ENCODE measurements at regions not wholly inside any gene's neighbourhood (a gene's known extent, or its start where the extent isn't known, plus 50 kb on each side); places are given as distances from the start of the nearest gene placed in this dataset.

GRCh38 chr13:30151388-30151787 lies 156.0 kb downstream of the KATNAL1 start:
- no peak for DNase-seq

- DNase-seq: no peak
These were observed 158.1 kb downstream of the KATNAL1 start for GRCh38 chr13:30149248-30149647.

- no peak for DNase-seq
These were observed 158.6 kb downstream of the KATNAL1 start for GRCh38 chr13:30148786-30149185.

GRCh38 chr13:30148171-30148754 lies 159.1 kb downstream of the KATNAL1 start:
- no peak for DNase-seq

GRCh38 chr13:30147421-30147820 lies 159.9 kb downstream of the KATNAL1 start:
- no peak for DNase-seq

- no peak for DNase-seq
These were observed 160.3 kb downstream of the KATNAL1 start for GRCh38 chr13:30147015-30147414.

- DNase-seq: no peak
These were observed 161.5 kb downstream of the KATNAL1 start for GRCh38 chr13:30145709-30146367.

GRCh38 chr13:30143666-30144400 lies 163.5 kb downstream of the KATNAL1 start:
- no peak for DNase-seq

- DNase-seq: no peak
These were observed 164.7 kb downstream of the KATNAL1 start for GRCh38 chr13:30142486-30143211.

GRCh38 chr13:30141775-30142485 lies 165.4 kb downstream of the KATNAL1 start:
- no peak for DNase-seq

GRCh38 chr13:30140973-30141372 lies 166.4 kb downstream of the KATNAL1 start:
- DNase-seq: no peak

GRCh38 chr13:30138511-30138910 lies 168.8 kb downstream of the KATNAL1 start:
- no peak for DNase-seq

- no peak for DNase-seq
These were observed 171.5 kb downstream of the KATNAL1 start for GRCh38 chr13:30135868-30136267.

GRCh38 chr13:30135351-30135750 lies 172.0 kb downstream of the KATNAL1 start:
- DNase-seq: no peak

GRCh38 chr13:30134578-30134977 lies 172.8 kb downstream of the KATNAL1 start:
- DNase-seq: no peak

- DNase-seq: no peak
These were observed 173.4 kb downstream of the KATNAL1 start for GRCh38 chr13:30133996-30134395.

GRCh38 chr13:30133554-30133912 lies 173.8 kb downstream of the KATNAL1 start:
- no peak for DNase-seq

- DNase-seq: peak; percentile 62
These were observed 174.5 kb downstream of the KATNAL1 start for GRCh38 chr13:30132623-30133553.

GRCh38 chr13:30129411-30129810 lies 177.9 kb downstream of the KATNAL1 start:
- no peak for DNase-seq

GRCh38 chr13:30128591-30128990 lies 178.8 kb downstream of the KATNAL1 start:
- DNase-seq: no peak

GRCh38 chr13:30128095-30128494 lies 179.3 kb downstream of the KATNAL1 start:
- no peak for DNase-seq

GRCh38 chr13:30126903-30127428 lies 180.4 kb downstream of the KATNAL1 start:
- no peak for DNase-seq
